ENCODE measurements at regions not wholly inside any gene's neighbourhood (a gene's known extent, or its start where the extent isn't known, plus 50 kb on each side); places are given as distances from the start of the nearest gene placed in this dataset.

GRCh38 chr18:42338683-42339082 is 383.6 kb downstream of the PIK3C3 start:
- H3K27ac ChIP-seq (ENCODE audit: low read length): no peak overlapping the region
- H2AFZ ChIP-seq (ENCODE audit: low read length): no peak overlapping the region
- no peak overlapping the region for H3K9ac ChIP-seq (ENCODE audit: low read length)
- H3K9me2 ChIP-seq (replicated peaks; ENCODE audit: low read length): no peaks in the 10 kb centered on the region
- POLR2A ChIA-PET (ENCODE audit: unreplicated experiment): no interaction called here
- H3K4me1 ChIP-seq (ENCODE audit: insufficient read depth, low read length): no peaks in the 10 kb centered on the region
- CTCF ChIA-PET: no interaction called here
- no peaks in the 10 kb centered on the region for H3K36me3 ChIP-seq (ENCODE audit: low read depth, low read length)
- intact Hi-C loops (cut with micrococcal nuclease): no loop called here
- H3K79me2 ChIP-seq (ENCODE audit: low read length): no peaks in the 10 kb centered on the region
- BruUV-seq (replicated peaks): no TSS peak
- no peak for DNase-seq
- H4K20me1 ChIP-seq (ENCODE audit: low read length): no peaks in the 10 kb centered on the region
- no peak overlapping the region for H3K4me3 ChIP-seq (ENCODE audit: low read length)
- H3F3A ChIP-seq (ENCODE audit: low read length, unreplicated experiment): no peaks in the 10 kb centered on the region
- no peak for ATAC-seq
- no peak overlapping the region for H3K4me2 ChIP-seq (ENCODE audit: low read length)
- no peaks in the 10 kb centered on the region for H3K27me3 ChIP-seq (ENCODE audit: low read length)
- TF ChIP-seq EZH2 (IDR thresholded peaks at IDR 0.05; ENCODE audit: low read length, unreplicated experiment) (no peak), CTCF (conservative IDR thresholded peaks at IDR 0.05; ENCODE audit: low read depth, low read length) (no peak), EZH2phosphoT487 (IDR thresholded peaks at IDR 0.05; ENCODE audit: borderline replicate concordance, low read length) (no peak)
- no peaks in the 10 kb centered on the region for H3K9me3 ChIP-seq (ENCODE audit: low read length)

GRCh38 chr18:42339372-42339771 is 384.3 kb downstream of the PIK3C3 start:
- no peaks in the 10 kb centered on the region for H3K9me2 ChIP-seq (replicated peaks; ENCODE audit: low read length)
- H3K27ac ChIP-seq (ENCODE audit: low read length): no peak overlapping the region
- ChIA-PET POLR2A (ENCODE audit: unreplicated experiment) (no interaction called here), CTCF (no interaction called here)
- TF ChIP-seq CTCF (conservative IDR thresholded peaks at IDR 0.05; ENCODE audit: low read depth, low read length): no peak
- TF ChIP-seq EZH2 (IDR thresholded peaks at IDR 0.05; ENCODE audit: low read length, unreplicated experiment): no peak
- no peak for TF ChIP-seq EZH2phosphoT487 (IDR thresholded peaks at IDR 0.05; ENCODE audit: borderline replicate concordance, low read length)
- H3K27me3 ChIP-seq (ENCODE audit: low read length): no peaks in the 10 kb centered on the region
- intact Hi-C loops (cut with micrococcal nuclease): no loop called here
- H2AFZ ChIP-seq (ENCODE audit: low read length): no peak overlapping the region
- no peak overlapping the region for H3K4me3 ChIP-seq (ENCODE audit: low read length)
- BruUV-seq (replicated peaks): no TSS peak
- ATAC-seq: no peak
- DNase-seq: no peak
- no peak overlapping the region for H3K9ac ChIP-seq (ENCODE audit: low read length)
- H3K36me3 ChIP-seq (ENCODE audit: low read depth, low read length): no peaks in the 10 kb centered on the region
- no peaks in the 10 kb centered on the region for H4K20me1 ChIP-seq (ENCODE audit: low read length)
- H3K79me2 ChIP-seq (ENCODE audit: low read length): no peaks in the 10 kb centered on the region
- H3K9me3 ChIP-seq (ENCODE audit: low read length): no peaks in the 10 kb centered on the region
- H3K4me2 ChIP-seq (ENCODE audit: low read length): no peak overlapping the region
- no peaks in the 10 kb centered on the region for H3K4me1 ChIP-seq (ENCODE audit: insufficient read depth, low read length)
- H3F3A ChIP-seq (ENCODE audit: low read length, unreplicated experiment): no peaks in the 10 kb centered on the region

- Histone ChIP-seq H3K79me2 (ENCODE audit: low read length) (no peaks in the 10 kb centered on the region), H3K9me2 (replicated peaks; ENCODE audit: low read length) (no peaks in the 10 kb centered on the region), H3K9me3 (ENCODE audit: low read length) (no peaks in the 10 kb centered on the region), H2AFZ (ENCODE audit: low read length) (no peak overlapping the region), H4K20me1 (ENCODE audit: low read length) (no peaks in the 10 kb centered on the region), H3K36me3 (ENCODE audit: low read depth, low read length) (no peaks in the 10 kb centered on the region), H3K4me1 (ENCODE audit: insufficient read depth, low read length) (no peaks in the 10 kb centered on the region), H3K4me2 (ENCODE audit: low read length) (no peak overlapping the region), H3K9ac (ENCODE audit: low read length) (no peak overlapping the region), H3K27me3 (ENCODE audit: low read length) (no peaks in the 10 kb centered on the region), H3K27ac (ENCODE audit: low read length) (no peak overlapping the region), H3F3A (ENCODE audit: low read length, unreplicated experiment) (no peaks in the 10 kb centered on the region), H3K4me3 (ENCODE audit: low read length) (no peak overlapping the region)
- intact Hi-C loops (cut with micrococcal nuclease): no loop called here
- TF ChIP-seq EZH2 (IDR thresholded peaks at IDR 0.05; ENCODE audit: low read length, unreplicated experiment): no peak
- no peak for TF ChIP-seq EZH2phosphoT487 (IDR thresholded peaks at IDR 0.05; ENCODE audit: borderline replicate concordance, low read length)
- no peak for TF ChIP-seq CTCF (conservative IDR thresholded peaks at IDR 0.05; ENCODE audit: low read depth, low read length)
- BruUV-seq (replicated peaks): no TSS peak
- POLR2A ChIA-PET (ENCODE audit: unreplicated experiment): no interaction called here
- ATAC-seq (no peak), DNase-seq (no peak)
- CTCF ChIA-PET: no interaction called here
Measured at GRCh38 chr18:42340423-42341009, 385.5 kb downstream of the PIK3C3 start.
